ENCODE measurements at regions not wholly inside any gene's neighbourhood (a gene's known extent, or its start where the extent isn't known, plus 50 kb on each side); places are given as distances from the start of the nearest gene placed in this dataset.

DNA sequence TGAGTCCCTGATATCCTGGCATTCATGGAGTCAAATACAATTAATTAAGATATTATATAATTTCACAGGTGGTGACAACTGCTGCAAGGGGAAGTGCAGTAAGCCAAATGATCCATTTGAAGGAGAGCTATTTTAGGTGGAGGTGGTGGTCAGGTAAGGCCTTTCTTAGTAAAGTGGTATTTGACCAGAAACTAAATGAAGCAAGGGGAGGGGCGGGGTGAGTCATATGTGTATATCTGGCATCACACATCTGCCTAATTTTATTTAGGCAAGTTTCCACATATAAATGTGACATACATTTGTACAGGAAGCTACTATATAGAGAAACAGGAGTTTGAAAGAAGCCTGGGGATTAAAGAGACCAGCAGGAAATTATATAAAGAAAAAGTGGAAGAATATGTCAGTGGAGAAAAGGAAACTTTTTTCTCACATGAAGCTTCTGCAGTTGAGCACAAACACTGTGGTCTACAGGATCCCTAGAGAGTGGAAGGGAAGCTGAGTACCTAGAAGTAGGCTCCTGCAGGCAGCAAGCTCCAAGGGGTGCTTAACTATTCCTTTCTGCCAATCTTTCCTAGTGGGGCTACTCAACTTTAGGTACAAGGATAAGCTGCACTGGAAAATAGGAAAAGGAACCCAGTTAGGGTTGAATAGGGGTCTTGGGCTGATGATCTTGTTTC, 99.6 kb downstream of the OGFRL1 start (continued):
- TF ChIP-seq, protein P1, sequence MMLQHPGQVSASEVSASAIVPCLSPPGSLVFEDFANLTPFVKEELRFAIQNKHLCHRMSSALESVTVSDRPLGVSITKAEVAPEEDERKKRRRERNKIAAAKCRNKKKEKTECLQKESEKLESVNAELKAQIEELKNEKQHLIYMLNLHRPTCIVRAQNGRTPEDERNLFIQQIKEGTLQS (IDR thresholded peaks at IDR 0.05): no peak
- TF ChIP-seq ZFX (IDR thresholded peaks at IDR 0.05): no peak
- TF ChIP-seq, protein P2, sequence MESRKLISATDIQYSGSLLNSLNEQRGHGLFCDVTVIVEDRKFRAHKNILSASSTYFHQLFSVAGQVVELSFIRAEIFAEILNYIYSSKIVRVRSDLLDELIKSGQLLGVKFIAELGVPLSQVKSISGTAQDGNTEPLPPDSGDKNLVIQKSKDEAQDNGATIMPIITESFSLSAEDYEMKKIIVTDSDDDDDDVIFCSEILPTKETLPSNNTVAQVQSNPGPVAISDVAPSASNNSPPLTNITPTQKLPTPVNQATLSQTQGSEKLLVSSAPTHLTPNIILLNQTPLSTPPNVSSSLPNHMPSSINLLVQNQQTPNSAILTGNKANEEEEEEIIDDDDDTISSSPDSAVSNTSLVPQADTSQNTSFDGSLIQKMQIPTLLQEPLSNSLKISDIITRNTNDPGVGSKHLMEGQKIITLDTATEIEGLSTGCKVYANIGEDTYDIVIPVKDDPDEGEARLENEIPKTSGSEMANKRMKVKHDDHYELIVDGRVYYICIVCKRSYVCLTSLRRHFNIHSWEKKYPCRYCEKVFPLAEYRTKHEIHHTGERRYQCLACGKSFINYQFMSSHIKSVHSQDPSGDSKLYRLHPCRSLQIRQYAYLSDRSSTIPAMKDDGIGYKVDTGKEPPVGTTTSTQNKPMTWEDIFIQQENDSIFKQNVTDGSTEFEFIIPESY (IDR thresholded peaks at IDR 0.05; ENCODE audit: extremely low read depth, insufficient replicate concordance, low read length): no peak
- no peak for TF ChIP-seq RAD21 (IDR thresholded peaks at IDR 0.05; ENCODE audit: low read depth)
- TF ChIP-seq TCF7L2 (IDR thresholded peaks at IDR 0.05; ENCODE audit: borderline replicate concordance, extremely low read depth, insufficient read depth, insufficient read length): no peak

DNA sequence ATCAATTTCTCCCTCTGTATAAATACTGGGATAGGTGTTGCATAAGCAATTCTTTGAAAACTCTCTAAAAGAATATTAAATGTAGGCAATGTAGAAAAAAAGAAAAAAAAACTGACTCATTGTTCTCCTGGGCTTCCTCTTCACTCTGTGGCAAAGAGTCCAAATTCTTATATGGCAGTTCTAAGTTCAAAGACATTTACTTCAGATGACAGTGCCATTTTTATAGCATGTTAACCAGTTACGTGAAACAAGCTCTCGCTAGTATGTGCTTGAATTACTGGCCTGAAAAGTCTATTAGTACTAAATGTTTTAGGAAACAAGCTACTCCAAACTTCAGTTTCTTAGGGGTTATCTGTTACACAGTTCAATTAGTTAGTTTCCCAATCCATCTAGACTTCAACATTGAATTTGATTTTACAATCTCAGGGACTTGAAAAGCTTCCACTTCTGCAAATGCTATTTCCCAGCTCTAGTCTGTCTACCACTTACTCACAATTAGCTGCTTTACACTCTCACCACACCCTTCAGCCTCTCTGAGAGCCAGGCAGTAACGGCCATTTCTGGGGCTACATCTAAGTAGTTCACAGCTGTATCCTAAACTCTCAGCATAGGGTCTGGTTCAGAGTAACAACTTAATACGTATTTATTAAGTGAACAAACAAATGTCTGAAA, 100.4 kb downstream of the OGFRL1 start:
- DNase-seq (ENCODE audit: low read depth, low spot score) (no peak), ATAC-seq (no peak)
- Histone ChIP-seq H3K27me3 (ENCODE audit: insufficient read depth, low read length) (no peaks in the 10 kb centered on the region), H3K4me1 (ENCODE audit: control insufficient read depth in 1 of 2, insufficient read depth in 2 of 2, low read length in 2 of 2) (no peaks in the 10 kb centered on the region; a peak in 1 of 4 replicates), H4K20me1 (ENCODE audit: insufficient read depth) (no peaks in the 10 kb centered on the region), H3K79me2 (ENCODE audit: insufficient read depth, low read length) (no peaks in the 10 kb centered on the region), H3K27ac (ENCODE audit: low read depth, low read length) (no peak overlapping the region), H3K9me3 (ENCODE audit: control insufficient read depth in 1 of 2, insufficient read depth in 1 of 2, low read depth in 1 of 2, low read length in 2 of 2) (no peaks in the 10 kb centered on the region), H3K9ac (ENCODE audit: low read length) (no peak overlapping the region), H3K36me3 (ENCODE audit: control insufficient read depth in 1 of 2, insufficient read depth in 2 of 2, low read length in 2 of 2) (no peaks in the 10 kb centered on the region), H3K4me3 (replicated peaks in 1 of 2; ENCODE audit: low read depth in 1 of 2, low read length in 2 of 2) (no peak overlapping the region), H3K9me2 (ENCODE audit: insufficient read depth) (no peaks in the 10 kb centered on the region), H3K4me2 (ENCODE audit: low read length) (no peak overlapping the region), H2AFZ (ENCODE audit: low read depth, low read length, poor library complexity, severe bottlenecking) (no peak overlapping the region)
- RAD21 ChIA-PET (ENCODE audit: low non-redundant PET in 1 of 2, low total read pairs in 2 of 2, uncharacterized antibody in 2 of 2, unreplicated experiment in 2 of 2): no interaction called here
- no TSS peak for BruUV-seq (replicated peaks)
- TF ChIP-seq TCF7L2 (IDR thresholded peaks at IDR 0.05; ENCODE audit: borderline replicate concordance, extremely low read depth, insufficient read depth, insufficient read length) (no peak), FOSL1 (IDR thresholded peaks at IDR 0.05; ENCODE audit: low read depth) (no peak)
- CTCF ChIA-PET: no interaction called here
- POLR2A ChIA-PET: no interaction called here
- intact Hi-C loops (cut with micrococcal nuclease): no loop called here

Data from HCT116 (cell line).